ENCODE measurements at regions not wholly inside any gene's neighbourhood (a gene's known extent, or its start where the extent isn't known, plus 50 kb on each side); places are given as distances from the start of the nearest gene placed in this dataset.
"Not testable (repeated sequence)": the region's sequence is repeated elsewhere in the genome, so short reads cannot be mapped to it uniquely, and the experiment has no call there.

- no peaks in the 10 kb centered on the region for H3K9me2 ChIP-seq (ENCODE audit: low read depth, low read length)
- H3K27me3 ChIP-seq (ENCODE audit: insufficient read depth, low read length), result no peaks in the 10 kb centered on the region
- no peak overlapping the region for H2AFZ ChIP-seq (ENCODE audit: low read length)
- H3K36me3 ChIP-seq (ENCODE audit: insufficient read depth, low read length), result no peaks in the 10 kb centered on the region
- H3K27ac ChIP-seq (ENCODE audit: low read depth, low read length, poor library complexity, severe bottlenecking), result no peak overlapping the region
- H3K4me1 ChIP-seq (ENCODE audit: insufficient read depth, low read length, severe bottlenecking), result no peaks in the 10 kb centered on the region
- no peaks in the 10 kb centered on the region for H4K20me1 ChIP-seq (ENCODE audit: insufficient read depth, low read length)
- no peak overlapping the region for H3K9ac ChIP-seq (ENCODE audit: low read length)
- no peak overlapping the region for H3K4me3 ChIP-seq (ENCODE audit: low read depth, low read length, poor library complexity, severe bottlenecking)
- no peaks in the 10 kb centered on the region for H3F3A ChIP-seq (ENCODE audit: insufficient read depth, low read length)
- no peak overlapping the region for H3K4me2 ChIP-seq (ENCODE audit: low read length)
- H3K79me2 ChIP-seq (ENCODE audit: insufficient read depth, low read length), result no peaks in the 10 kb centered on the region
- TF ChIP-seq EZH2 (IDR thresholded peaks at IDR 0.05; ENCODE audit: borderline replicate concordance, low read length), result no peak
- no peaks in the 10 kb centered on the region for H3K9me3 ChIP-seq (ENCODE audit: low read length)
Observed at GRCh38 chr4:155042014-155042413, 166.4 kb upstream of the NPY2R start.

GRCh38 chr4:155044251-155044650, 164.2 kb upstream of the NPY2R start:
- H4K20me1 ChIP-seq (ENCODE audit: insufficient read depth, low read length); H3K9me2 ChIP-seq (ENCODE audit: low read depth, low read length); H2AFZ ChIP-seq (ENCODE audit: low read length); H3K9ac ChIP-seq (ENCODE audit: low read length); H3K4me3 ChIP-seq (ENCODE audit: low read depth, low read length, poor library complexity, severe bottlenecking); H3K27me3 ChIP-seq (ENCODE audit: insufficient read depth, low read length); H3K9me3 ChIP-seq (ENCODE audit: low read length); H3K4me2 ChIP-seq (ENCODE audit: low read length); H3F3A ChIP-seq (ENCODE audit: insufficient read depth, low read length); H3K27ac ChIP-seq (ENCODE audit: low read depth, low read length, poor library complexity, severe bottlenecking); H3K36me3 ChIP-seq (ENCODE audit: insufficient read depth, low read length); H3K79me2 ChIP-seq (ENCODE audit: insufficient read depth, low read length); H3K4me1 ChIP-seq (ENCODE audit: insufficient read depth, low read length, severe bottlenecking): not testable (repeated sequence)

- Histone ChIP-seq H3F3A (ENCODE audit: insufficient read depth, low read length) (no peaks in the 10 kb centered on the region), H3K9me2 (ENCODE audit: low read depth, low read length) (no peaks in the 10 kb centered on the region), H3K36me3 (ENCODE audit: insufficient read depth, low read length) (no peaks in the 10 kb centered on the region), H2AFZ (ENCODE audit: low read length) (no peak overlapping the region), H3K4me1 (ENCODE audit: insufficient read depth, low read length, severe bottlenecking) (no peaks in the 10 kb centered on the region), H3K27me3 (ENCODE audit: insufficient read depth, low read length) (no peaks in the 10 kb centered on the region), H3K9me3 (ENCODE audit: low read length) (no peaks in the 10 kb centered on the region), H3K4me2 (ENCODE audit: low read length) (no peak overlapping the region), H3K27ac (ENCODE audit: low read depth, low read length, poor library complexity, severe bottlenecking) (no peak overlapping the region), H4K20me1 (ENCODE audit: insufficient read depth, low read length) (no peaks in the 10 kb centered on the region), H3K4me3 (ENCODE audit: low read depth, low read length, poor library complexity, severe bottlenecking) (no peak overlapping the region), H3K9ac (ENCODE audit: low read length) (no peak overlapping the region), H3K79me2 (ENCODE audit: insufficient read depth, low read length) (no peaks in the 10 kb centered on the region)
- TF ChIP-seq CTCF (IDR thresholded peaks at IDR 0.05; ENCODE audit: low read length) (no peak), EZH2 (IDR thresholded peaks at IDR 0.05; ENCODE audit: borderline replicate concordance, low read length) (no peak)
Observed at GRCh38 chr4:155047755-155048154, 160.7 kb upstream of the NPY2R start.

GRCh38 chr4:155054042-155054441, 154.4 kb upstream of the NPY2R start:
- not testable (repeated sequence) for H4K20me1 ChIP-seq (ENCODE audit: insufficient read depth, low read length); H3F3A ChIP-seq (ENCODE audit: insufficient read depth, low read length); H3K79me2 ChIP-seq (ENCODE audit: insufficient read depth, low read length); H3K27me3 ChIP-seq (ENCODE audit: insufficient read depth, low read length); H2AFZ ChIP-seq (ENCODE audit: low read length); H3K9ac ChIP-seq (ENCODE audit: low read length); H3K9me2 ChIP-seq (ENCODE audit: low read depth, low read length); H3K9me3 ChIP-seq (ENCODE audit: low read length); H3K27ac ChIP-seq (ENCODE audit: low read depth, low read length, poor library complexity, severe bottlenecking); H3K4me1 ChIP-seq (ENCODE audit: insufficient read depth, low read length, severe bottlenecking); H3K4me3 ChIP-seq (ENCODE audit: low read depth, low read length, poor library complexity, severe bottlenecking); H3K4me2 ChIP-seq (ENCODE audit: low read length); H3K36me3 ChIP-seq (ENCODE audit: insufficient read depth, low read length)

GRCh38 chr4:155060419-155060818, 148.0 kb upstream of the NPY2R start:
- no peak overlapping the region for H2AFZ ChIP-seq (ENCODE audit: low read length)
- no peaks in the 10 kb centered on the region for H3K4me1 ChIP-seq (ENCODE audit: insufficient read depth, low read length, severe bottlenecking)
- no peaks in the 10 kb centered on the region for H3K36me3 ChIP-seq (ENCODE audit: insufficient read depth, low read length)
- H3F3A ChIP-seq (ENCODE audit: insufficient read depth, low read length), result no peaks in the 10 kb centered on the region
- H3K4me3 ChIP-seq (ENCODE audit: low read depth, low read length, poor library complexity, severe bottlenecking), result no peak overlapping the region
- no peak overlapping the region for H3K9ac ChIP-seq (ENCODE audit: low read length)
- no peak for TF ChIP-seq CTCF (IDR thresholded peaks at IDR 0.05; ENCODE audit: low read length)
- TF ChIP-seq EZH2 (IDR thresholded peaks at IDR 0.05; ENCODE audit: borderline replicate concordance, low read length), result no peak
- H3K79me2 ChIP-seq (ENCODE audit: insufficient read depth, low read length), result no peaks in the 10 kb centered on the region
- H3K9me3 ChIP-seq (ENCODE audit: low read length), result no peaks in the 10 kb centered on the region
- H3K27ac ChIP-seq (ENCODE audit: low read depth, low read length, poor library complexity, severe bottlenecking), result no peak overlapping the region
- no peaks in the 10 kb centered on the region for H3K9me2 ChIP-seq (ENCODE audit: low read depth, low read length)
- no peaks in the 10 kb centered on the region for H3K27me3 ChIP-seq (ENCODE audit: insufficient read depth, low read length)
- H3K4me2 ChIP-seq (ENCODE audit: low read length), result no peak overlapping the region
- H4K20me1 ChIP-seq (ENCODE audit: insufficient read depth, low read length), result no peaks in the 10 kb centered on the region
